HG03565 (cell line): ENCODE measurements at regions not wholly inside any gene's neighbourhood (a gene's known extent, or its start where the extent isn't known, plus 50 kb on each side); places are given as distances from the start of the nearest gene placed in this dataset.
"Not testable (repeated sequence)": the region's sequence is repeated elsewhere in the genome, so short reads cannot be mapped to it uniquely, and the experiment has no call there.

Experiments used
- ATAC-seq: cut with Tn5 transposase; IDR thresholded peaks from one replicate; pipeline ENCODE4 v1.9.1; 2021; ENCODE audit warnings: mild to moderate bottlenecking, moderate library complexity; ENCODE audit not compliant: unreplicated experiment

DNA sequence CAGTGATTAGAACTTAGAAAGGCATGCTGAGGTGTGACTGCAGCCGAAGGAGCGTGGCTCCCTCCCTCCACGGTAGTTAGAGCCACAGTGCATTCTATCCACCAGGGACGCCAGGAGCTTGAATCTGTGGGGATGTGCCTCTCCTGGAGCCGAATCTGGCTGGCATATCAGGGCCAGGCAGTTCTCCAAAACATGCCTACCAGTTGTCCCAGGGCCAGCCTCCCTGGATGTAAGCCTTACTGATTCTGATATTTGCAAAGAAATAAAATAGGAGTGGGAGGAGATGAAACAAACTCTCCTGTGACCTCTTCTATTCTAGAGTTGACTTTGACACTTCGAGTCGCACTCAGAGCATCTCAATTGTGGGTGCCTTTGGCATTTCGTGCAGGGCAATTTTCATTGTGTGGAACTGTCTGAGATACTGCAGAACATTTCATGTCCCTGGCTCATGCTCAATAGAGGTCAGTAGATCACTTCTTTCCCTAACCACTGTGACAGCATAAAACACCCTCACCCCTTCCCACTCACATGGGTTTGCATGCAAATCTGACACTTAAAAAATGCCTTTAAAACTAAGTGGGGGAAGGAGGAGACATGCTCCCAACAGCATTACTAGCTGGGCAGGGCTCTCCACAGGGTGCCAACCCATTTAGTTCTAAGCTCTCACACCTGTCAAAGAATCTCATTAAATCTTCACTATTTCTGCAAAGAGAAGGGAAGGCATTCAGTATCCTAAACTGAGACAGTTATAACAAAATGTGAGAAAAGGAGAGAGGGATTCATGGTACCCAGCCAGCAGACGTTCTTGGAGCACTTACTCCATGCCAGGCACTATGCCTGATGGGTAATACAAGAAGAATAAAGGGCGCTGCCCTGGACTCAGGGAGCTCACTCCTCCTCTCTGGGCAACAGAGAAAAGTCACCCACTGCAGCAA lies 378.9 kb downstream of the PREX1 start:
- no peak for ATAC-seq

DNA sequence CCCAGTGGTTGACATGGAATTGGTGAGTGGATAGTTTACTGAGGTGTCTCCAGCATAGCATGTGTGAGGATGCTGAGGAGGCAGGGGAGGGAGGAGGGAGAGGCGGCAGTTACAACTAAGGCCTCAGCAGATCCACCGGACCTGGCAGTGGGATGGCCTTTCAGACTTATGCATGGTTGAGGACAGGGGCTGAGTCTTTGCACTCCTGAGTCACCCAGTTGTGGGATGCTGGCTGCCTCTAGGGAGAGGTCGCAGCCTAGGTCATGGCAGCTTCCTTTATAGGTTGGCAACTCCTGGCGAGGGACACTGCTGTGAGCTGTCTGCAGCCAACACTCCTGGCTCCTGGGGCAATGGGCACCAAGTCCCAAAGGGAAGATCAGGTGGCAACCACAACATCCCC lies 380.3 kb downstream of the PREX1 start:
- ATAC-seq, result no peak

GRCh38 chr20:48445827-48446226 lies 382.0 kb downstream of the PREX1 start:
- ATAC-seq, result no peak

DNA sequence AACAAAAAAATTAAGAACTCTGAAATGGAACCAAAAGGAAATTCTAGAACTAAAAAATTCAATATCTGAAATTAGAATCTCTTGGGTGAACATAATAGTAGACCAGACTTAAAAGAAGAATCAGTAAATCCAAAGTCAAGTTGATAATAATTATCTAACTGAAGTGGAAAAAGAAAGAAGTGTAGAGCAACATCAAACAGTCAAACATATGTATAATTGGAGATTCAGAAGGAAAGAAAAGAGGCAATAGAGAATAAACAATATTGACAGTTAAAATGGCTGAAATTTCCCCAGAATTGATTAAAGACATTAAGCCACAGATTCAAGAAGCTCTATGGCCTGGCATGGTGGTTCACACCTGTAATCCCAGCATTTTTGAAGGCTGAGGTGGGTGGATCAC lies 383.6 kb downstream of the PREX1 start:
- no peak for ATAC-seq

- no peak for ATAC-seq
Observed at GRCh38 chr20:48440916-48441315, 386.9 kb downstream of the PREX1 start.

DNA sequence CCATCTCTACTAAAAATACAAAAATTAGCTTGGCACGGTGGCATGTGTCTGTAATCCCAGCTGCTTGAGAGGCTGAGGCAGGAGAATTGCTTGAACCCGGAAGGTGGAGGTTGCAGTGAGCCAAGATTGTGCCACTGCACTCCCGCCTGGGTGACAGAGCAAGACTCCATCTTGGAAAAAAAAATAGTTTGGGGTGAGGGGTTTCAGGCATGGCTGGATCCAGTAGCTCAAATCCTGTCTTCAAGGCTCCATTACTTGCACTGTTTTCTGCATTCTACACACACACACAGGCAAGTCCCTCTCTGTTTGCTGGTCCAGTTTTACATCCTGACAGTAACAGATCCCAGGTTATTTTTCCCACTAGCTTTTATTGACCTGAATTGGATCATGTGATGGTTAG lies 387.5 kb downstream of the PREX1 start:
- ATAC-seq, result not testable (repeated sequence)

DNA sequence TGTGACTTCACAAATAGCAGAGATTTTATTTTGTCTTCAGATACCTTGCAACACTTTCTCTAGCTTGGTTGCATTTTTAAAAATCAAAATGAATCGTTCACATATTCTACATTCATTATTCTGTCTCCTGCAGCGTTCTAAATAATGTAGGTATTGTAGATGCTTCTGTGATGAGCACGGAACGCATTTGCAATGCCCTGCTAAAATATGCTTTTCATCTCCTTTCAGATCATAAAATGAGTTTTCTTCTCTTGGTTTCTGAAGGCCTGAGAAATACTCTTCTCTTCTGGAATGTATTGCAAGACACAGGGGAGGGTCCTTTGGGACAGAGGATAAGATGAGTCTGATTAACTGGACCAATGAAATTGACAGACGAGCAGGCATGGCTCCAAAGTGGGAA lies 390.7 kb downstream of the PREX1 start:
- no peak for ATAC-seq

DNA sequence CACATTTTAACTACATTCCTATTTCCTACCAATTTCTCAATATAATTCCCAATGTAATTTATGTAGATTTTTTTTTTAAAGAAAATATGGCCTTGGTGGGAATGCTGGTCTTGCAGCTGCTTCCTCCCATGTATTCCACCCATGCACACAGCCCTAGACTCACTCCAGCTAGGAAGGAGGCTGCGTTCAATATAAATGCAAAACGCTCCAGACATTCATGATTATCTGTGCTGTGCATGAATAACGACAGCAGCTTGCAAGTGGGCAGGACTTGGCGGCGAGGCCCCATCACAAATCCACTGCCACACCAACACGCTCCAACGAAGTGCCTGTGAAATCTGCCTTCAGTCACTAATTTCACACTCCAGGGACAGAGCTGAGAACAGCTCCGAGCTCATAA lies 391.2 kb downstream of the PREX1 start:
- ATAC-seq, result not testable (repeated sequence)

- ATAC-seq, result no peak
Observed at GRCh38 chr20:48433178-48433577, 394.6 kb downstream of the PREX1 start.

DNA sequence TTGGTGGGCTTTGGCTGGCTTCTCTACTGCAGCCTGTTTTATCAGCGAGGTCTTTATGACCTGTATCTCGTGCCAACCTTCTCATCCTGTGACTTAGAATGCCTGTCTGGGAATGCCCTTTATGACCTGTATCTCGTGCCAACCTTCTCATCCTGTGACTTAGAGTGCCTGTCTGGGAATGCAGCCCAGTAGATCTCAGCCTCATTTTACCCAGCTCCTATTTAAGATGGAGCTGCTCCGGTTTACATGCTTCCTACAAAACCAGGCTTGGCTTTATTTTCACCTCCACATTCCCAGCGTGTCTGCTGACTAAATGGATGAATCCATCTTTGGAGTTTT lies 395.3 kb downstream of the PREX1 start:
- no peak for ATAC-seq

GRCh38 chr20:48431653-48432493 lies 395.9 kb downstream of the PREX1 start:
- no peak for ATAC-seq

- ATAC-seq, result no peak
Observed at GRCh38 chr20:48426630-48427029, 401.2 kb downstream of the PREX1 start.

- ATAC-seq, result no peak
Observed at GRCh38 chr20:48425817-48426612, 401.8 kb downstream of the PREX1 start.

- no peak for ATAC-seq
Observed at GRCh38 chr20:48425321-48425720, 402.5 kb downstream of the PREX1 start.

- no peak for ATAC-seq
Observed at GRCh38 chr20:48422242-48422960, 405.4 kb downstream of the PREX1 start.

GRCh38 chr20:48421547-48421946 lies 406.3 kb downstream of the PREX1 start:
- ATAC-seq, result no peak

GRCh38 chr20:48420176-48420575 lies 407.6 kb downstream of the PREX1 start:
- no peak for ATAC-seq

- ATAC-seq, result no peak
Observed at GRCh38 chr20:48419173-48419572, 408.6 kb downstream of the PREX1 start.

DNA sequence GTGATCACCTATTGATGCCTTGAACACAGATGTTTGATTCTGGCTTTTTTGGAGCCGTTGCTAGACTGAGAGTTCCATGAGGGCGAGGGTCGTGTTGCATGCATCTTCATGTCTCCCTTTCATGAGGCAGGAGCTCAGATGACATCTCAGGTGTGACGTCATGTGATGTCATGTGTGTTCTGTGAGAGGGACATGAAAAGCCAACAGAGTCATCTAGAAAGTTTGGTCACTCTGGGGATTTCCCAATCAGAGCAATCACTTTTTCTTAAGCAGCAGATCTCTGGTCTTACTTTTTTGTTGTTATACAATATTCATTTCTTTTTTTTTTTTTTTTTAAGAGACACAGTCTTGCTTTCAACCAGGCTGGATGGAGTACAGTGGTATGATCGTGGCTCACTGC lies 411.8 kb downstream of the PREX1 start:
- ATAC-seq, result no peak

- no peak for ATAC-seq
Observed at GRCh38 chr20:48414786-48415185, 413.0 kb downstream of the PREX1 start.
